ENCODE measurements at regions not wholly inside any gene's neighbourhood (a gene's known extent, or its start where the extent isn't known, plus 50 kb on each side); places are given as distances from the start of the nearest gene placed in this dataset.
"Not testable (repeated sequence)": the region's sequence is repeated elsewhere in the genome, so short reads cannot be mapped to it uniquely, and the experiment has no call there.

GRCh38 chr18:24613896-24614640 lies 153.6 kb downstream of the HRH4 start:
- no peaks in the 10 kb centered on the region for H3K4me1 ChIP-seq
- TF ChIP-seq CTCF (IDR thresholded peaks at IDR 0.05) (no peak), POLR2AphosphoS5 (IDR thresholded peaks at IDR 0.05) (no peak), POLR2A (IDR thresholded peaks at IDR 0.05) (no peak)
- intact Hi-C loops (cut with DNase I; ENCODE audit: low total_unique reads), result no loop called here
- H3K27me3 ChIP-seq, result no peaks in the 10 kb centered on the region
- no peaks in the 10 kb centered on the region for H3K36me3 ChIP-seq
- DNase-seq (ENCODE audit: low spot score in 2 of 2), result no peak
- no peak overlapping the region for H3K27ac ChIP-seq
- H3K4me3 ChIP-seq, result no peak overlapping the region
- no peaks in the 10 kb centered on the region for H3K9me3 ChIP-seq

GRCh38 chr18:24616653-24617052 lies 156.2 kb downstream of the HRH4 start:
- intact Hi-C loops (cut with DNase I; ENCODE audit: low total_unique reads), result no loop called here
- TF ChIP-seq CTCF (IDR thresholded peaks at IDR 0.05) (no peak), POLR2A (IDR thresholded peaks at IDR 0.05) (no peak), POLR2AphosphoS5 (IDR thresholded peaks at IDR 0.05) (no peak)
- Histone ChIP-seq H3K27ac (no peak overlapping the region), H3K27me3 (no peaks in the 10 kb centered on the region), H3K9me3 (no peaks in the 10 kb centered on the region), H3K4me1 (no peaks in the 10 kb centered on the region), H3K4me3 (no peak overlapping the region), H3K36me3 (no peaks in the 10 kb centered on the region)
- DNase-seq (ENCODE audit: low spot score in 2 of 2), result no peak

DNA sequence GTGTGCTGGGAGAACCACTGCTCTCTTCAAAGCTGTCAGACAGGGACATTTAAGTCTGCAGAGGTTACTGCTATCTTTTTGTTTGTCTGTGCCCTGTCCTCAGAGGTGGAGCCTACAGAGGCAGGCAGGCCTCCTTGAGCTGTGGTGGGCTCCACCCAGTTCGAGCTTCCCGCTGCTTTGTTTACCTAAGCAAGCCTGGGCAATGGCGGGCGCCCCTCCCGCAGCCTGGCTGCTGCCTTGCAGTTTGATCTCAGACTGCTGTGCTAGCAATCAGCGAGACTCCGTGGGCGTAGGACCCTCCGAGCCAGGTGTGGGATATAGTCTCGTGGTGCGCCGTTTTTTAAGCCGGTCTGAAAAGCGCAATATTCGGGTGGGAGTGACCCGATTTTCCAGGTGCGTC lies 164.0 kb downstream of the HRH4 start:
- DNase-seq (ENCODE audit: low spot score in 2 of 2); H3K4me1 ChIP-seq; H3K27me3 ChIP-seq; intact Hi-C loops (cut with DNase I; ENCODE audit: low total_unique reads); H3K36me3 ChIP-seq; H3K27ac ChIP-seq; H3K4me3 ChIP-seq; H3K9me3 ChIP-seq: not testable (repeated sequence)

GRCh38 chr18:24627644-24628315 lies 167.3 kb downstream of the HRH4 start:
- Histone ChIP-seq H3K4me3 (no peak overlapping the region), H3K9me3 (no peaks in the 10 kb centered on the region), H3K36me3 (no peaks in the 10 kb centered on the region), H3K27me3 (no peaks in the 10 kb centered on the region), H3K27ac (no peak overlapping the region), H3K4me1 (peaks cover 0 to 4% of the 10 kb centered on the region in 2 donors)
- TF ChIP-seq CTCF (IDR thresholded peaks at IDR 0.05), result no peak
- TF ChIP-seq POLR2AphosphoS5 (IDR thresholded peaks at IDR 0.05), result no peak
- no peak for TF ChIP-seq POLR2A (IDR thresholded peaks at IDR 0.05)
- no peak for DNase-seq (ENCODE audit: low spot score in 2 of 2)
- intact Hi-C loops (cut with DNase I; ENCODE audit: low total_unique reads), result no loop called here

DNA sequence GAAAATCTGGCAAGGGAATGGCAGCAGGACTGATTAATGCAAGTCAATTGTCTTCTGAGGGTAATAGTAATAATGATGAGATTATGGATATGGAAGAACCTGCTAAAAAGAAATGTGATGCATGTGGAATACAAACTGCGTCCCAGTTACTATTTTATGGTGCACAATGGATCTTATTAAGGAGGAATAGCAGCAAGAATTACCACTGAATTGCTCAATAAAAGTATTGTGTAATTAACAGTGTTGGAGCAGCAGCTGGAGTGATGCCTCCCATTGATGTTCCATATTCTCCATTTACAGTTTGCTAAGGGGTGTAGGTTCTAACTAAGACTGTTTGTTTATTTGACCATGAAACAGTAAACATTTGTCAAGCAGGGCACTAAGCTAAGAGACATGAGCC lies 167.9 kb downstream of the HRH4 start:
- Histone ChIP-seq H3K27me3 (no peaks in the 10 kb centered on the region), H3K27ac (no peak overlapping the region), H3K4me1 (peaks cover 0 to 4% of the 10 kb centered on the region in 2 donors), H3K4me3 (no peak overlapping the region), H3K36me3 (no peaks in the 10 kb centered on the region), H3K9me3 (no peaks in the 10 kb centered on the region)
- intact Hi-C loops (cut with DNase I; ENCODE audit: low total_unique reads), result no loop called here
- no peak for DNase-seq (ENCODE audit: low spot score in 2 of 2)
- no peak for TF ChIP-seq POLR2A (IDR thresholded peaks at IDR 0.05)
- TF ChIP-seq CTCF (IDR thresholded peaks at IDR 0.05), result no peak
- TF ChIP-seq POLR2AphosphoS5 (IDR thresholded peaks at IDR 0.05), result no peak
